H9 (cell line): ENCODE measurements at regions not wholly inside any gene's neighbourhood (a gene's known extent, or its start where the extent isn't known, plus 50 kb on each side); places are given as distances from the start of the nearest gene placed in this dataset.

Experiments used
- DNase-seq: peaks from one replicate; pipeline ENCODE4 v3.0.0-alpha.2; 2017
- H2AFZ ChIP-seq: one replicate; pipeline ENCODE4 v1.6.1; 2013; ENCODE audit warnings: mild to moderate bottlenecking, low read length, control low read depth, moderate library complexity
- H2AK5ac ChIP-seq: 2 replicates; pipeline ENCODE4 v1.6.1; 2013; ENCODE audit warnings: low read length, control low read depth, mixed read lengths; ENCODE audit not compliant: insufficient read length
- H2BK120ac ChIP-seq: one replicate; pipeline ENCODE4 v1.6.1; 2013; ENCODE audit warnings: low read depth, mild to moderate bottlenecking, low read length, control low read depth, inconsistent platforms; ENCODE audit not compliant: poor library complexity, severe bottlenecking
- H2BK12ac ChIP-seq: 2 replicates; pipeline ENCODE4 v1.6.1; 2013; ENCODE audit warnings: low read length, control low read depth, mixed read lengths, low read depth; ENCODE audit not compliant: insufficient read length
- H2BK15ac ChIP-seq: 2 replicates; pipeline ENCODE4 v1.6.1; 2013; ENCODE audit warnings: low read depth, low read length, control low read depth
- H2BK20ac ChIP-seq: one replicate; pipeline ENCODE4 v1.6.1; 2013; ENCODE audit warnings: low read depth, mild to moderate bottlenecking, low read length, control low read depth, inconsistent platforms; ENCODE audit not compliant: poor library complexity, severe bottlenecking
- H2BK5ac ChIP-seq: 2 replicates; pipeline ENCODE4 v1.6.1; 2013; ENCODE audit warnings: low read length, control low read depth, mixed read lengths; ENCODE audit not compliant: insufficient read length
- H3K14ac ChIP-seq: 2 replicates; pipeline ENCODE4 v1.6.1; 2013; ENCODE audit warnings: low read length, control low read depth; ENCODE audit not compliant: insufficient read depth
- H3K18ac ChIP-seq: 2 replicates; pipeline ENCODE4 v1.6.1; 2013; ENCODE audit warnings: low read depth, mild to moderate bottlenecking, mixed read lengths, low read length, control low read depth; ENCODE audit not compliant: insufficient read length
- H3K23ac ChIP-seq: 2 replicates; pipeline ENCODE4 v1.6.1; 2013; ENCODE audit warnings: low read length, control low read depth, mixed read lengths, low read depth; ENCODE audit not compliant: insufficient read length
- H3K23me2 ChIP-seq: 2 replicates; pipeline ENCODE4 v1.6.1; 2013; ENCODE audit warnings: low read depth, mild to moderate bottlenecking, mixed read lengths, low read length, control low read depth; ENCODE audit not compliant: insufficient read length, poor library complexity, severe bottlenecking
- H3K27ac ChIP-seq: 2 replicates; pipeline ENCODE4 v1.5.1; 2013; ENCODE audit warnings: low read length, control low read depth, mixed read lengths, low read depth; ENCODE audit not compliant: insufficient read length
- H3K27me3 ChIP-seq: 2 replicates; pipeline ENCODE4 v1.6.1; 2013; ENCODE audit warnings: low read length, control low read depth, inconsistent platforms; ENCODE audit not compliant: insufficient read depth
- H3K4ac ChIP-seq: 2 replicates; pipeline ENCODE4 v1.6.1; 2013; ENCODE audit warnings: low read depth, mild to moderate bottlenecking, control low read depth, inconsistent platforms, low read length, moderate library complexity
- H3K4me1 ChIP-seq: 2 replicates; pipeline ENCODE4 v1.6.1; 2013; ENCODE audit warnings: low read length, control low read depth, inconsistent platforms; ENCODE audit not compliant: insufficient read depth
- H3K4me2 ChIP-seq: 2 replicates; pipeline ENCODE4 v1.6.1; 2013; ENCODE audit warnings: low read length, control low read depth, mixed read lengths; ENCODE audit not compliant: insufficient read length, insufficient read depth
- H3K56ac ChIP-seq: 2 replicates; pipeline ENCODE4 v1.6.1; 2013; ENCODE audit warnings: low read depth, mild to moderate bottlenecking, mixed read lengths, low read length, control low read depth; ENCODE audit not compliant: insufficient read length
- H3K79me1 ChIP-seq: 2 replicates; pipeline ENCODE4 v1.6.1; 2013; ENCODE audit warnings: low read depth, mild to moderate bottlenecking, moderate library complexity, low read length, control low read depth, inconsistent platforms; ENCODE audit not compliant: insufficient read depth, poor library complexity, severe bottlenecking
- H3K79me2 ChIP-seq: 2 replicates; pipeline ENCODE4 v1.6.1; 2013; ENCODE audit warnings: low read length, control low read depth, inconsistent platforms; ENCODE audit not compliant: insufficient read depth
- H3K9ac ChIP-seq: 2 replicates; pipeline ENCODE4 v1.6.1; 2013; ENCODE audit warnings: low read length, control low read depth, mixed read lengths; ENCODE audit not compliant: insufficient read length; ENCODE audit errors: extremely low read depth
- H3K9me3 ChIP-seq: one replicate; pipeline ENCODE4 v1.6.1; 2013; ENCODE audit warnings: low read depth, low read length, inconsistent platforms; ENCODE audit not compliant: control insufficient read depth
- H3T11ph ChIP-seq: one replicate; pipeline ENCODE4 v1.6.1; 2013; ENCODE audit warnings: mild to moderate bottlenecking, low read length, control low read depth, inconsistent platforms
- H4K20me1 ChIP-seq: one replicate; pipeline ENCODE4 v1.6.1; 2013; ENCODE audit not compliant: control insufficient read depth, insufficient read length, insufficient read depth
- H4K5ac ChIP-seq: 2 replicates; pipeline ENCODE4 v1.6.1; 2013; ENCODE audit warnings: low read depth, mild to moderate bottlenecking, mixed read lengths, low read length, control low read depth; ENCODE audit not compliant: insufficient read length
- H4K8ac ChIP-seq: replicated peaks from 2 replicates; pipeline ENCODE4 v1.6.1; 2013; ENCODE audit warnings: low read length, control low read depth, mixed read lengths, low read depth; ENCODE audit not compliant: insufficient read length
- H4K91ac ChIP-seq: 2 replicates; pipeline ENCODE4 v1.6.1; 2013; ENCODE audit warnings: low read depth, mild to moderate bottlenecking, moderate library complexity, mixed read lengths, low read length, control low read depth; ENCODE audit not compliant: insufficient read length
- H3K27ac Mint-ChIP-seq, 3 experiments: 2 replicates in 2 of 3; 3 replicates in 1 of 3; pipeline ENCODE4 v1.8.0; 2020 to 2021; ENCODE audit warnings: mixed read lengths in 3 of 3, mild to moderate bottlenecking in 1 of 3, moderate library complexity in 1 of 3
- H3K27me3 Mint-ChIP-seq: 2 replicates; pipeline ENCODE4 v1.8.0; 2021; ENCODE audit warnings: low read depth, mild to moderate bottlenecking, moderate library complexity, mixed read lengths
- H3K36me3 Mint-ChIP-seq, 3 experiments: 2 replicates in 2 of 3; 3 replicates in 1 of 3; pipeline ENCODE4 v1.8.0; 2020 to 2021; ENCODE audit warnings: low read depth in 3 of 3, mixed read lengths in 3 of 3; ENCODE audit not compliant: insufficient read depth in 1 of 3
- H3K4me1 Mint-ChIP-seq, 2 experiments: 2 replicates each; pipeline ENCODE4 v1.8.0; 2020; ENCODE audit warnings: mixed read lengths in 2 of 2
- H3K4me3 Mint-ChIP-seq, 2 experiments: 2 replicates in 1 of 2; 3 replicates in 1 of 2; pipeline ENCODE4 v1.8.0; 2020 to 2021; ENCODE audit warnings: mild to moderate bottlenecking in 2 of 2, mixed read lengths in 2 of 2, moderate library complexity in 1 of 2
- H3K9me3 Mint-ChIP-seq, 2 experiments: 2 replicates in 1 of 2; 3 replicates in 1 of 2; pipeline ENCODE4 v1.8.0; 2020; ENCODE audit warnings: mild to moderate bottlenecking in 2 of 2, mixed read lengths in 2 of 2, moderate library complexity in 1 of 2
- CTCF ChIP-seq: fragments of 200-600 bp; sonication (generic); conservative IDR thresholded peaks from 3 replicates; pipeline ENCODE4 v1.8.0; 2021; ENCODE audit warnings: antibody characterized with exemption, mild to moderate bottlenecking
- WGBS: extraction: QIAGEN DNeasy Blood & Tissue Kit; methylation state at CpG from one replicate; pipeline ENCODE4 v1.1.7; 2013; ENCODE audit warnings: missing lambda C conversion rate, low lambda C conversion rate, mixed read lengths; ENCODE audit not compliant: insufficient read length; ENCODE audit errors: extremely low coverage; 5-methylcytosine and 5-hydroxymethylcytosine counted together

GRCh38 chr11:42363701-42364100, 904.2 kb upstream of the LRRC4C start:
- WGBS, result no CpG with 5 or more reads among the region's 2 CpGs
- H3K79me1 ChIP-seq, result no peaks in the 10 kb centered on the region
- H3K9ac ChIP-seq, result no peak overlapping the region
- no peak overlapping the region for H2BK120ac ChIP-seq
- H3K18ac ChIP-seq, result no peak overlapping the region
- H4K20me1 ChIP-seq, result no peaks in the 10 kb centered on the region
- no peak overlapping the region for H3K23ac ChIP-seq
- no peak overlapping the region for H3K27ac ChIP-seq
- H2BK20ac ChIP-seq, result no peak overlapping the region
- no peaks in the 10 kb centered on the region for H3K23me2 ChIP-seq
- DNase-seq, result no peak
- no peak overlapping the region for H2BK15ac ChIP-seq
- H4K91ac ChIP-seq, result no peak overlapping the region
- H3K27me3 ChIP-seq, result no peaks in the 10 kb centered on the region
- no peak overlapping the region for H2AFZ ChIP-seq
- no peaks in the 10 kb centered on the region for H3K79me2 ChIP-seq
- H3K27me3 Mint-ChIP-seq, result no peaks in the 10 kb centered on the region
- H3K4ac ChIP-seq, result no peak overlapping the region
- no peak overlapping the region for H3K4me3 Mint-ChIP-seq
- H2BK5ac ChIP-seq, result no peak overlapping the region
- H3K4me1 Mint-ChIP-seq, result 0 out of 4 replicates have a peak, but pooled peaks cover 0 to 3% of the 10 kb centered on the region in 2 experiments
- H3K4me1 ChIP-seq, result no peaks in the 10 kb centered on the region
- H2AK5ac ChIP-seq, result no peak overlapping the region
- no peak overlapping the region for H2BK12ac ChIP-seq
- no peaks in the 10 kb centered on the region for H3K9me3 ChIP-seq
- peaks cover 19 to 22% of the 10 kb centered on the region in 2 experiments for H3K9me3 Mint-ChIP-seq
- H3K14ac ChIP-seq, result no peak overlapping the region
- H3K4me2 ChIP-seq, result no peak overlapping the region
- H3T11ph ChIP-seq, result no peak overlapping the region
- no peak for TF ChIP-seq CTCF
- no peak overlapping the region for H4K5ac ChIP-seq
- H3K36me3 Mint-ChIP-seq, result peaks cover 7 to 20% (median 16%) of the 10 kb centered on the region in 3 experiments
- H3K56ac ChIP-seq, result no peak overlapping the region
- H3K27ac Mint-ChIP-seq, result no peak overlapping the region
- H4K8ac ChIP-seq, result no peak overlapping the region
